ENCODE measurements at regions not wholly inside any gene's neighbourhood (a gene's known extent, or its start where the extent isn't known, plus 50 kb on each side); places are given as distances from the start of the nearest gene placed in this dataset.

DNA sequence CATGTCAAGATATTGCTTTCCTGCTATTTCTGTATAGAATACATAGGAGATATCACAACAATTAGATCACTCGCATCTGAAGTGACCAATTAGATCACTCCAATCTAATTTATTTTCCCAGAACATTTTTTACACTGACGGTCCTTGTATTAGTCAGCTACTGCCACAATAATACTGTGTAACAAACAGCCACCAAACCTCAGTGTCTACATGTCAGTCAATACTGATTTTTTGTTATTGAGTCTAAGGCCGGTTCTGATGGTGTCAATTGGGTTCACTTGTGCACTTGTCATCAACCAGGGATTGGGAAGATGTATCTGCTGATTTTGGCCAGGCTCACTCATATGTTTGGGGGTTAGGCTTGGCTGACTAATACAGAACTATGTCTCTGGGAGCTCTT, 275.9 kb upstream of the NFE2L3 start:
- DNase-seq = no peak

DNA sequence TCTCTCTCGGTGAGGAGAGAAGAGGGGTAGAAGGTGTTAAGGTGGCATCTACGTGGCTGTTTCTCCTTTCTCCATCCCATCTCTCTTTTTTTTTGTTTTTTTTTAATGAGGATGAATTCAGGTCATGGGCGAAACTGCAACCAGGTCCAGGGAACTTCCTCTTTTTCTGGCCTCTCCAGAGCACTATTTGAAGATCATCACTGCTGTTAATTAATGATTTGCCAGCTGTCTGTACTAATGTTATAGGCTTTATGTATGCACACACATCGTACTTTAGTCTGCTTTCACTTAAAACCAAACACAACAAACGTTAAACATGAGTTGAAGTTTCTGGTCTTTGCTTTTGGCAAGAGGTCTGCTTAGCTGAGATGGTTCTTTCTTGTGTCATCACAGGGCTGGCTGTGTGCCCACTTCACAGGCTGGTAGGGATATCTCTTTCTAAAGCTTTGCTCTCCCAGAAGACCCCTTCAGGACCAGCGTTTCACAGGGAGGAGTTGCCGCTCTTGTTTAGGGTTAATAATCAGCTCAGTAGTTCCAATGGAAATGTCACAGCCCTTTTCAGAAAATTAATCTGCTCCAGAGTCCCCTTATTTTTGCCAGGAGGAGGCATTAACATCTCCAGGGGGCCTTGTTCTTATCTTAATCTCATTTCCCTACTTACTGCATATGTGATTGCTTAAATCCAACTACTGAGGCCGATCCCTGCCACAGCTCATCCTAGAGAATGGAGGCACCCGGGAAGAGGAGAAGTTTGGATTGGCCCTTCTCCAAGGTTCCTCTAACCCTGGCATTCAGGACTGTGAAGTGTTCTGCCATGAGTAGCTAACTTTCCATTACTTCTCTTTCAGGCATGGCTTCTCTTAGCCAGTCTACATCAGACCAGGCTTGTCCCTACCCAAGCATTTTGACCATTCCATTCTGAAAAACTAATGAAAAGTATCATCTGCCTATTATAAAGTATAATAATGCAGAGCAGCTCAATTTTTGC, 273.9 kb upstream of the NFE2L3 start:
- no peak for DNase-seq

DNA sequence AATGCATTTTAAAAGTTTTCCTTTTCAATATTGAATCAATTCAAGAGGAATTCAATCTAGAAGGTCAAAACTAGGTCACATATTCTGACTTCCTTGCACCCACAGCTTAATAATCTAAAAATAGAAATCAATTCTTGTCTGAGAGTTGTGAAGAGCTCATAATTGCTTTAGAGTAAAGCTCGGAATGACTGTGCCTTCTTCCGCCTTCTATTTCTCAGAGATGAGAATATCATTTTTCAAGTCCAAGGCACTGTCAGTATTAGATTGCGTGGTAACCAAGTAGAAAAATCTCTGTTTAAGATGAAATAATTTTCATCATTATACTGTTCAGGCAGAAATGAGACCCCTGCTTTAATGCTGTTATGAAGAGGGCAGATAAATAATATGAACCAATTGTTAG, 272.2 kb upstream of the NFE2L3 start:
- DNase-seq = no peak

DNA sequence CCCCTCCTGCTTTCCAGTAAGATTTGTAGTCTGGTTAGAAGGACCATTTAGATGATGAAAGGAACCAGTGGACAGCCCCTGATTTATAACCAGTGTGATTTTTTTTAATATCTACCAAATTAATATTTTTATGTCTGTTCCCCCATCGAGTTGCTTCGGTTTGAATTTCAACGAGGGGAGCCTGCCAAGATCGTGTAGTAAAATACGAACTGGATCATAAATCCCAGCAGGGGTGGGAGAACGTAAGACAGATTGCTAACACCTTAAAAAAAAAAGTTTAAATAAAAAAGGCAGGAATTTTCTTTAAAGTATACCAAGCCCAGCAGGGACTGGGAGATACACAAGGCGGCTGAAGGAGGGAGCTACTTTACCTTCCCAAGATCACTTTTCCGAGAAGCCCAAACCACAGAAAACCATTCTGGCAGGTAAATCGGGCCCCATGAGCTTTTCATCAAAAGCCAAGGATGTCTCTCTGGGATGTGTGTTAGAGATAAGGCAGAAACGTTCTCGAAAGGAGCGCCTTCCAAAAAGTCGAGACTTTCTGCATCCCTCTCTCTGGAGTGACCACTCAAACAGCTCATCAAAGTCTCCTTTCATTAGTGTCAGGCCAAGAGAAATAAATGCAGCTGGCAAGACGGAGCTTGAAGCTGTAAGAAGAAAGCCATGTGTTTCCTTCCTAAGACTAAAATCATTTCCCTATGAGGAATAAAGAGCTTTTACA, 270.5 kb upstream of the NFE2L3 start:
- no peak for DNase-seq

DNA sequence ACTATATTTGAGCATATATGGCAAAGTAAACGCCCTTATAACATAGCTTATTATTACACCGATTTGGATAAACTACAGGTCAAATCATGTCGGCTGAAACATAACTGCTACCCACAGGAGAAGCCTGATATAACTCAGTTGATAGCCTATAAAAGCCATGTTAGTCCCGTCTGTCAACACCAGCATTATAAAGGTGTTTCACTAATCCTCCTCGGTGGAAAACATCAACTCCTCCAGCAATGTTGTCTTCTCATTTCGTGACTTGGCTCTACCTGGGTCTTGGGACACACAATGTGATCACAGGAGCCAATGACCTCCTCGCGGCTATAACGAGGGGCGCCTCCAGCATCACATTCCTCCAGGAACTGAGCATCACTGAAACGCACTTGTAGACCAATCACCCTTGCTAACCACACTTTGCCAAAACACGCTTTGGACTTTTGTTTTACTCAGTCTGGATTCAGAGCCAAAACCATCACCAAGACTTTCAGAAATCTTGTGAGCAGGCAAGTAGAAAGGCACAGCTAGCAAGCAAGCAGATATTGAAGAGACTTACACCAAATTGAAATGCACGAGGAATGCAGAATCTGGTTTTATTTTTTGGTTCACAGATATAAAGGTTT, 269.7 kb upstream of the NFE2L3 start:
- DNase-seq = no peak

DNA sequence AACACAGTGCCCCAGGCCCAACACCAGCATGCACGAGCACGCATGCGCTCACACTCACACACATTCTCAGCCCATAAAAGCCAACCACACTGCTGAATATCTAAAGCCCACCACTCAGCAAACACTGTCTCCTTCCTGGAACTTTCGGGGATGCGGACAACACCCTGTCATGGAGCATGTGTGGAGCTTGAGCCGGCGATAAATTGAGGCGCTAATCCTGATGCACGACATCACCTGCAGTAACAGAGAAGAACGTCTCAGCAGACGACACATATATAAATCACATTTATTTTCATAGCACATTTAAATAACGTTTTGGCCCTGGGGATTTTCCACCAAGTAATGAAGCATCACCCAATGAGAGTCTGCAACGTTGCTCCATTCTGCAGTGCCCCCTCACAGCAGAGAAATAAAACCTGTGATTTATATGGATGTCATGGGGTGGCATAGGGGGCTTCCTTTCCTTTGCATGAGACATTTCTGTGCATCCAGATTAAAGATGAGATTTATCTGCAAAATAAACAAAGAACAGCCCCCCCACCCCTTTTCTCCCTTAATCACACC, 267.7 kb upstream of the NFE2L3 start:
- no peak for DNase-seq

DNA sequence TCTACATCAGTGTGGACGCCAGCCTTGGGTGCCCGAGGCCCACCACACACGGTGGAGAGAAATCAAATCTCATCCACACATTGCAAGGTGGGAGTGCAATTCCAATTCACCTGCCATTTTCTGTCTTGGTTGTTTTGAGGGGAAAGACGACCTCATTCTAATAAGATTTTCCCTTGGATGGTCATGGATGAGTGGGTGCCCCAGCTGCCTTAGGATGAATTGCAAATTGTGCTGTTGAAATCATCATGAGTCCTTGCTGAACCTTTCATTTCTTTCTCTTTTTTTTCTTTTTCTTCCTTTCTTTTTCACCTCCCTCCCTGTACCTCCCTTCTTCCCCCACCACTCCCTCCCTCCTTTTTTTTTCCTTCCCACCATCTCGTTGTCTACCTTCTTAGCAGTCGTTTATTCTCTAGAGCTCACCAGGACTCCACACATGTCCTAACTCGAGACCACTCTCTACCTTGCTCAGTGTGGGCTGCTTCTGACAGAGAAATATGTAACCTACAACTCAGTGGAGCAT, 266.9 kb upstream of the NFE2L3 start:
- no peak for DNase-seq

DNA sequence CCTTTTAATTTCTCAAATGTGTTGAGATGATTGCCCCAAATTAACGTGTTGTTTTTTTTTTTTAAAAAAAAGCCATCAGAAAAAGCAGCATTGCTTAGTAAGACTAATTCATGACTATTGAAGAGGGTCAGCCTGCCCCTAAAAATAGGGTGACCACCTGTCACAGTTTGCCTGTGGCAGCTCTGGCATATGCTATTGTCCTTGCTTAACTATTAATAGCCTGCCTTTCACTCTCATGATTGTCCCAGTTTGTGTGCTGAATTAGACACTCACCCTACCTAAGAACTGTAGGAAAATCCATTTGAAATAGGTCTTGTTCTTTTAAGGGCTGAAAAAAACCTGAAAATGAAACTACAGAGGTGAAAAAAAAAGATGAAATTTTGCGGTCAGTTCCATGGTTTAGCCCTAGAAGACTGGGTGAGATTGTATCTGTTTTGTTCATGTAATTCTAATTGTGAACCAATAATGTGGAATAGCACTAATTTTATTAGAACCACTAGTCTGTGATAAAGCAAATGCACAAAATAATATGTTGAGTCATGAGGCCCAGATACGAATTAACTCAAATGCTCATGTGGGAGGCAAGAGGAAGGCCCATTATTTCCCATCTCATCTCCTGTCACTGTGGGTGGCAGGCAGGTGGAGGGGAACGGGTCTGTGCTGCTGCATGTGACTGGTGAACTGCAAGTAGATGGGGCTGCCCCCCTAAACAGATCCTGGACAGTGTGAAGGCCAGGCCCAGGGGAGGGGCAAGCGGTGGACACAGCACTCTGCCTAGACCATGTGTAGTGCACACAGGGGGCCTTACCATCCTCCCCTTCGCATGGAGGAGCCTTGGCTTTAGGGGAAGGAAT, 265.4 kb upstream of the NFE2L3 start:
- no peak for DNase-seq

DNA sequence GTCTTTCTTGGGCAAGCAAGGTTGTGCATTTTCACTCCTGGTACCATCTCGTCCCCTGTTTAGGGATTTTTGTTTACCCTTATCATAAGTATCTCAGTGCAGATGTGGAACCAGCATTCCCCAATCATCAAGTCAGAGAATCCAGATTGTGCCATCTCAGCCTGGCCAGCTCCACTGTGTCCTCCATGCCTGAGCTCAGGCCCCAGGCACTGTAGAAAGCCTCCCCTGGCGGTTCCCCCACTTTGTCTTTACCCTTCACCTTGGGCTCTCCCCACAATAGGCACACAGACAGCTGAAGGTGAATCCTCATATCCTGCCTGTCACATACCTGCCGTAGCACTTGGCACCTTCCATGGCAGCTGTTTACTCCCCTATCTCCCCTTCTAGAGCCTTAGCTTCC, 264.7 kb upstream of the NFE2L3 start:
- DNase-seq = no peak

DNA sequence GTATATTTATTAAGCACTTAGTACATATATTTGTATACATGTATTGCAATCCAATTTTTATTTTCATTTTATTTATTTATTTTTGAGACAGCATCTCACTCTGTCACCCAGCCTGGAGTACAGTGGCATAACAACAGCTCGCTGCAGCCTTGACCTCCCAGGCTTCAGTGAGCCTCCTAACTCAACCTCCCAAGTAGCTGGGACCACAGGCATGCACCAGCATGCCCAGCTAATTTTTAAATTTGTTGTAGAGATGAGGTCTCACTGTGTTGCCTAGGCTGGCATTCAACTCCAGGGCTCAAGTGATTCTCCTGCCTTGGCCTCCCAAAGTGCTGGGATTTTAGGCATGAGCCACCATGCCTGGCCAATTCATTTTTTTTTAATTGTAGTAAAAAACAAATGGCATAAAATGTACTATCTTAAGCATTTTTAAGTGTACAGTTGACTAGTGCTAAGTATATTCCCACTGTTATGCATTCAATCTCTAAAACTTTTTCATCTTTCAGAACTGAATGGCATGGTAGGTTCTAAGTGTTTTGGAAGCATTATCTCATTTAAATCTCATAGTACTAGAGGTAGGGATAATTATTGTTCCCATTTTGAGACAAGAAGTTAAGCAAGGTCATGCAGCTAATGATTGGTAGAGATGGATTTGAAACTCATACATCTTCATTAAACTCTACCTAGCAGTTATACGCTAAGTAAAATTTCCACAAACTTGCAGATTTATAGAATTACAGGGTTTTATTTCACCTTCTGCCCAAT, 264.0 kb upstream of the NFE2L3 start:
- no peak for DNase-seq

DNA sequence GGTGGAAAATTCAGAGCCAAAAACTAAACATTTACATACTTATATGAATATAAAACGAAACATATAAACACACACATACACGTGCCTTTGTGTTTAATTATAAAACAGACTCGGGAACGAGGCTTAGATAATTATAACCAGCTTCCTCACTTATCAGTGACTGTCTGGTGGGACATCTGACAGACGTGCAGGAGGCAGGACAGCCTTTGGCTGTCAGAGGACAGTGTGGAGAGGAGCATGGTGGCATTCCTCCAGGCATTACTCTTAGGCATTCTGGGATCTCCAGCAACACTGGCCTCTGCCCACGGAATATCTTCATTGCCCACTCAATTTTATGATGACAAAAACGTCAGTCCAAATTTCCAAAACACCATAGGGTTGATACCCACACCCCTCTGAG, 262.2 kb upstream of the NFE2L3 start:
- DNase-seq = no peak

DNA sequence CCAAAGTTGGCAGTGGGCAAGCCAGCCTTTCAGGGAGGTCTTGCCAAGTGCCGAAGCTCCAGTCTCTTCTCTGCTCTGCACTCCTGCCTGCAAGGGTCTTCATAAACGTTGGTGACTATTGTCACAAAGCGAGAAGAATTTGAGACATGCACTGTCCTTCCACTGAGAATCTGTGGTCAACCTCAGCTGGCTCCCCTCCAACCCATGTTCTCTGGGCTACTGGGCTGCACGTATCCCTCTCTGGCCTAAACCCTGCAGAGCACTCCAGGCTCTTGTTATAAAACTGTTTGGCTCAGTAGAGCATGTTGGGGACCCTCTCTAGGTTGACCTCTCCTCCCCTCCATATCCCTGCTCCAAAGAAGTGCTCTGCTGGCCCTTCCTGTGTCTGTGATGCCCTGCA, 260.4 kb upstream of the NFE2L3 start:
- no peak for DNase-seq

DNA sequence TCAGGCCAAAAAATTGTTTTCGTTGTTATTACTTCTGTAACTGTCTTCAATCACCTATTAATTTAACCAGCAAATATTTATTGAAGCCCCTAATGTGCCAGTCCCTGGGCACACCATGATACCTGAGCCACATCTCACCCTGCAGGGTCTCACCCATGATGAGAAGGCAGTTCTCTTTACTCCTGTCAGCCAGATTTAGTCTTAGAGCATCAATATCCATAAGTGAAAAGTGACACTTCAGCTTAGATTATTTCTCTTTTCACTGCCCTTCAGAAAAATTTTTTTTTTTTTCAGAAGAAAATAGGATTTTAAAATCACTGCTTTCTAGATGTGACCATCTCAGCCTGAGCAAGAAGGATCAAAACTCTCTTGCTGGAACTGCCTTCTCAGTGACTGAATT, 258.6 kb upstream of the NFE2L3 start:
- DNase-seq = no peak

DNA sequence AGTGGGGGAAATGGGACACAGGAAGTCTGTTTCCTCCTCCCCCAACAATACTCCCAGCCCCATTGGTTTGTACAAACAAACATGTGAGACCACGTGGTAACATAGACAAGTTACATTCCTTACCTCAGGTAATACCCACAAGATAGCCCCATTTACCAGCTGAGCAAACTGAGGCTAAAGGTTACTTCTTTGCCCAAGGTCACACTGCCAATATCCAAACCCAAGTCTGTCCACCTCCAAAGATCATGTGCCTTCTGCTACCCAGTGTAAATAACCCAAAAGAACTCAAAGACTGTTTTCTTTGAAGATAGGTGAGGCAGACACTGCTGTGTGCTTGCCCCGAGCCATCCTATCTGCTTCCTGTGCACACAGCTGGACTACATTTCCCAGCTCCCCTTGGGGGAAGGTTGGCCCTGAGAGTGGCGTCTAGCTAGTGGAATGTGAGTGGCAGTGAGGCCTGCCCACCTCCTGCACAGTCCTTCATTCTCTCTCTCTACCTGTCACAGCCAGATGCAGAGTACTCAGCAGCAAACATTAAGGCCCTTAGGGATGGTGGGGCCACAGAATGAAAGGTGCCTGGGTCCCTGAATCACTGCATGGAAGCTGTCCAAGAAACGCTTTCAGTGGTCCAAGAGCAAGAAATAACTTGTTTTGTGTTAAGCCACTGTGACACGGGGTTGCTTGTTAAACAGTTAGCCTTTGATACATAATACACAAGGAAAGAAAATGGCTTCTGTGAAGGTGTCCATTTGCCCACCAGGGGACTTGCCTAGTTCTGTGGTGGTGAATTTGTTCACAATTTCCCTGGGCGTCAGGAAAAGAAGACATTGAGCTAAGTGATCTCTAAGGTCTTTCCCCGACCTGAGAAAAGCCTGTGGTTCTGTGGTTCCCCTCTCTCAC, 257.7 kb upstream of the NFE2L3 start:
- no peak for DNase-seq

DNA sequence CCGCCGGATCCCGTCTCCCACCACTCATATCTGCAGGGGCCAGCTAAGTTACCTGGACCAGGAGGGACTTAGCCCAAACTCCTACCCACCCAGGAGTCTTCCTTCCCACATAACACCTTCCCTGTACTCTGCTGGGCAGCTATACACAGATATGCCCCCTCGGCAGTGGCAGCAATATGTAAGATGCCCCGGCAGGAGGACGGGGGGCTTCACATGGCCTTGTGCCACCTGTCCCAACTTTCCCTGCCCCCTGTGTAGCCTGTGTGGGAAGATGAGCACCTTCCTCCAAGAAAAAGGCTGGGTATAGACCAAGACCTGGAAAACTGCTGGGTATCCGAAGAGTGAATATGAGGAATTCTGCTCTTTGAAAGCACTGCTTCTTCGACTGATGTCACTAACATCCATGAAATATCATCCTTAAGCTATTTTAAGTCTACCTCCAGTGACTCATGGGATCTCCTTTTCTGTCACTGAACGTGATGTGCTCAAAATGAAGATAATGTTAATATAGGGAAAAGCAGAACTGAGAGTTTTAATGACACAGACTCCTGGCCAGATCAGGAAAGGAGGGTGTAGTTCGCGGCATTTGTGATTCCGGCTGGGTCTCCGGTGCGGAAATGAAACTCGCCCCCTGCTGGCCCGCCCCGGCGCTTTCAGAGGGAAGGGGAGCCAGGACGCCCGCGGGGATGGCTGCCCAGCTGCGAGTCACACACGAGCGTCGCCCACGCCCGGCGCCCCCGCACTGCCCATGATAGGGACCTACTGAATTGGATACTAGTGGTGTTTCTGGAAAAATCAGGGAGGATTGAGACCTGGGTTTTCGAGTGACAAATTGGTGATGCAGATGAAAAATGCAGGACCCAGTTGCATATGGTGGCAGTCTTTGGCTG, 256.9 kb upstream of the NFE2L3 start:
- DNase-seq = no peak

DNA sequence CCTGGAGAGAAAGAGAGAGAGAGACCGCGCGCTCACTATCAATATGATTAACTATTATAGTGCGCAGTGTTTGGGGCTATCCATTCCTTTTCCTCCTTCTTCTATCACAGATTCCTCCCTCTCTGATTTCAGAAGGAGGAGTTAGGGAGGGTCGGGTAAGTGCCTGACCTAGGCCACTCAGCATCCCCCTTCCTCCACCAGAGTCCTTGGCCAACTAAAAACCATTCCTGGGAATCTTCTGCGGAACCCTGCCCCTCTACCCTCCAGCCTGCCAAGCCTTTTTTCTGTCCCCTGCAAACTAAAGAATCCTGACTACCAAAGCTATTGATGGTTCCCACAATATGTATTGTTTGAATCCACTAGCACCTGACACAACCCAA, 256.2 kb upstream of the NFE2L3 start:
- no peak for DNase-seq

DNA sequence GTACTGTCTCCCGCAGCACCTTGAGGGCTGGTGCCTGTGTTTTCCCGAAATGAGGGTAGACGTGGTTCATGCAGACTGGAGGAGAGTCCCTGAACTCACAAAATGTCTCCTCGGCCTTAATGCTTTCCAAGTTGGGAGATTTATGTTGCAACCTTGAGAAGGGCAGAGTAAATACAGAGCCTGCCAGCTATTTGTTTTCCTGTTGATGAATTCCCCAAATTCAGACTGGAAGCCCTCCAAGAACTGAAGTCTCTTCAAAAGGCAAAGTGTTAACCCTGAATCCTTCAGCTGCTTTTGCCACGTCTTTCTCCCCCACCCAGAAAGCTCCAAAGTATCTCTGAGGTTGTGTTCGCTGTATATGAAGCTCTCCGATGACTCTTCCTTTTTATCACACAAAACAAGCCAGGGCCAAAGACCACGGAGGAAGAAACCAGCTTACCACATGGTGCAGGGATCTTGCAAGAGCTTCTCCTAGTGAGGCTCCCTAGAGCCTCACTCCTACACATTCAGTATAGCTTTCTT, 254.7 kb upstream of the NFE2L3 start:
- no peak for DNase-seq

DNA sequence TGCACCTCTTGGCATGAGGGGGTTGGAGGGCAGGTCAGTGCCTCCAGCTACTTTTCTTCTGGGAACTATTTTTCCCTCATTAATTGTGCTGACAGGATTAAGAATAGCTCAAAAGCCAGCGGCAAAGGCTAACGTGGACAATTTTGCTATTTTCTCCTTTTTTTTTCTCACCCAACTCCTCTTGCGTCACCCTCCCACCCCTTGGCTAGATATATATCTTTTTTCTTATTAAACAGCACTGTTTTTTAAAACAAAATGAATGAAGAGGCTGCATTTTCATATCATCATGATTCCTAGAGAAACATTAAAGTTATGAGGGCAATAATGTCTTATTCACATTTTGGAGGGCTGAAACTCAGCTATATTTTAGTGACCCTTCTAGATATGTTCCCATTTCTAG, 251.8 kb upstream of the NFE2L3 start:
- DNase-seq = no peak

DNA sequence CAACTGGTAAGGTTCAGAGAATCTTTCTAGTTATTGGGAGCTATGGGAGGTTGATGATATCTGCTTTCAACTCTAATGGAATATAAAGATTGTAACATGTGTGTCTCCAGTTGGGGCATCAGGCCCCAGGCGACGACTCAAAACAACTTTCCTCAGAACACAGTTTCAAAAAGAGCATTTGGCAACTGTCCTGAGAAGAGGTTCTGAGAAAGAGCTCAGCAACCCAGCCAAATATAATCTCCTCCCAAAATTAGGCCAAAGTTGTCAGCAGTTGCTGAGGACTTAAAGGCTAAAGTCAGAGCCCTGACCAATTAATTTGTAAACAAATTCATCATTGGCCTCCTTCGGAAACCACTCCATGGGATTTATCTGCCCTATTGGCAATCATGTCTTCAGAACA, 251.1 kb upstream of the NFE2L3 start:
- no peak for DNase-seq

Measured in DMS 273 treated with DMSO at 0.1 percent for 48 hours (cell line).